NCI-H1436 (cell line): ENCODE measurements at regions not wholly inside any gene's neighbourhood (a gene's known extent, or its start where the extent isn't known, plus 50 kb on each side); places are given as distances from the start of the nearest gene placed in this dataset.

ENCODE experiments used
- DNase-seq: peaks from one replicate; lab custom pipeline; 2025; lab: John Stamatoyannopoulos, UW

DNA sequence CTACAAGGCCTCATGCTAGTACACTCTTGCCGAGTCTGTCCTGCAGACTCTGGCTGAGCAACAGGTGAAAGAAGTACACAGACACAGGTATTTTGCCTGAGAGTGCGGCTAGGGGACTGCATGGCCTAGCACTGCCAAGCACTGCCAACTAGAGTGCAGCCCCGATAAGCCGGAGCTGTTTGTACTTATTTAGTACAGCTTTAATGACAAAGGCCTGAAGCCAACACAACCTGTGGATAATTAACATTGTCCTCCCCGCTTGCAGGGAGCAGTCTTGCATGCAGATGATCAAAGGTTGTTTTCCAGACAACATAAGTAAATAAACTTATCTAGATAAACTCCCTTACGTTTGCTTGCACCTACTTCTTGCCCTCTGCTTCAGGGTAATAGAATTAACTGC is 63.7 kb upstream of the MMADHC start:
- no peak for DNase-seq

DNA sequence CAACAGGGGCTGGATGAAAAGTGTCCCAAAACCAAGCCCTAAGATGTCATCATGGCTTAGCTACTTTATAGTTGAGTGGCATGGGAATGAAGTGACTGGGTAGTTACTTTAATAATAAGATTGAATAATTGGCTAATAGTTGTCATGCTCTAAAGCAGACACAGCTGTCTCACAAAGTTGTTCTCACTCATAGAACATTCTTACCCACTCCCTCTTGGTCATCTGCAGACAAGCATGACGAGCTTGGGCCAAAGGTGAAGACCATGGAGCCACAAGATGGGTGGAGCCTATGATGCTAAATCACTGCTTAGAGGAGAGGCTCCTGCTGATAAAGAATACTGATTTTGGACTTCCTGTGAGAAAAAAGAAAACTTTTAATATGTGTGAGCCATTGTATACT is 62.4 kb upstream of the MMADHC start:
- DNase-seq, result no peak

DNA sequence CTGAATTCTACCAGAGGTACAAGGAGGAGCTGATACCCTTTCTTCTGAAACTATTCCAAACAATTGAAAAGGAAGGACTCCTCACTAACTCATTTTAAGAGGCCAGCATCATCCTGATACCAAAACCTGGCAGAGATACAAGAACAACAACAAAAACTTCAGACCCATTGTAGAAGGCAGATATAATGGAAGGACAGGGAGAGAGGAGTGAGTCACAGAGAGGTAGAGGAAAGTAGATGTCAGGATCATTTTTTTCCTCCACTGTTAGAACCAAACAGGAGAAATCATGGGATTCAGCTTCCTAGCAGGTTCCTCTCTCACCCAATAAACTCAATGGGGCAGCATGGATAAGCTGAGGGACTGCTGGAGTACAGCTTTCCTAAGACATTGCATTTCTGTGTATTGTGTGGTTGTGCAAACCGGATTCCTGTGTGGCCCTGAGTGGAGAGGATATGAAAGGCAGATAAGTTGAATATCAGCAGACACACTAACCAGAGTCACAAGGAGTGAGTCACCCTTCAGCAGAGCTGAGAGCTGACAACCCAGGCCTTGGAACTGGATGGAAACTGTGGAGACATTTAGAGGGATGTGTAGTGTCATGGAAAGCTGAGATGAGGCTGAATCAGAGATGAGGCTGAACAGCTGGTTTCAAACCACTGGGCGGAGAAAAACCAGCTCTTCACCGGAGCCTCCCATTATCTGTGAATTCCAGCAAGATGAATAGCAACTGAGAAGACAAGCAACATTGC is 60.9 kb upstream of the MMADHC start:
- no peak for DNase-seq

GRCh38 chr2:149645391-149645790 is 57.8 kb upstream of the MMADHC start:
- DNase-seq, result no peak
